ENCODE measurements at regions not wholly inside any gene's neighbourhood (a gene's known extent, or its start where the extent isn't known, plus 50 kb on each side); places are given as distances from the start of the nearest gene placed in this dataset.

- no peak for DNase-seq
Observed at GRCh38 chr21:25424634-25425033, 182.6 kb downstream of the MRPL39 start.

DNA sequence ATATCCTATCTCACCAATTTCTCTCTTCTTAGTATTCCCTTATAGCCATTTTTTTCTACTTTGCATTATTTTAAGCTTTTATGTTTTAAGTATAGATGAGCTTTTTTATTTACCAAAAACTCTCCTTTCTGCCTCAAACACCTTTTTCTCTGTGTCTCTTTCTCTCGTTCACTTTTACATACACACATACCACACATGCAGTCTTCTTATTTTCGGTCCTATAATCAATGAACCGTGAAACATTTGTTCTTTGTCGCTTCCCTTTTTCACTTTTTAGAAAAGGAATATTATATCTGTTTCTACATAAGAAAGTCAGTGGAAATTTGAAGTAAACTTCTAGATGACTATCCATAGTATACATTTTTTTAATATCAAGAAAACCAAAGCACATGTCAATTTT lies 183.2 kb downstream of the MRPL39 start:
- DNase-seq: no peak

- DNase-seq: no peak
Observed at GRCh38 chr21:25422610-25423608, 184.4 kb downstream of the MRPL39 start.

DNA sequence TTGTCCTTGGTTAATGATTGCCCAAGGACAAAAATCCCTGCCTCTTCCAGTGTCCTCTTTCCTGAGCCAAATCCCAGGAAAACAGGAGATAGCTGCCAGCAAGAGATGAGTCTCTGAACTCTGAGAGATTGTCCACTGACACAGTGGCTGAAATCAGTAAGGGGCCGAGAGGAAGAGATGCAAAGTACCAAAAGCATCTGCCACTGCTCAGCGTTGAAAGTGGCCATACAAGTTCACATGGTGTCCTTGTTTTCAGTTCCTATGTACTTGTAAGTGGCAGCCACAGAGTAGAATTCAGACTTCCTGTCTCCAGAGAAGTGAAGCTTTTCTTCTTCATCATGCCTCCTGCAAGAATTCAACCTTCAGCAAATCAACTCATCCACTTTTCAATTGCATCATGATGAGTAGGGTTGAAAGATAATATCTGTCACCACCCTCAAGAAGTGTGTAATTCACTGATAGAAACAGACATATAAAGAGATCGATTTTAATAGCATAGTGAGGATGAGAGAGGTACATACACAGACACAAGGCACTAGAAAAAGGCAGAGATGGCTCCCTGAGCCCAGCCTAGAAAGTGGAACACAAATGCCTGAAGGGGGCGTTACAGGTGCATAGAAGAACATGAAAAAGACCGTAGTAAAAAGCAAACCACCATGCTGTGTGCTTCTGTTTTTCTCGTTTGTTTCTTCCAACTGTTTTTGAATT lies 185.8 kb downstream of the MRPL39 start:
- no peak for DNase-seq

- DNase-seq: no peak
Observed at GRCh38 chr21:25420831-25421230, 186.4 kb downstream of the MRPL39 start.

DNA sequence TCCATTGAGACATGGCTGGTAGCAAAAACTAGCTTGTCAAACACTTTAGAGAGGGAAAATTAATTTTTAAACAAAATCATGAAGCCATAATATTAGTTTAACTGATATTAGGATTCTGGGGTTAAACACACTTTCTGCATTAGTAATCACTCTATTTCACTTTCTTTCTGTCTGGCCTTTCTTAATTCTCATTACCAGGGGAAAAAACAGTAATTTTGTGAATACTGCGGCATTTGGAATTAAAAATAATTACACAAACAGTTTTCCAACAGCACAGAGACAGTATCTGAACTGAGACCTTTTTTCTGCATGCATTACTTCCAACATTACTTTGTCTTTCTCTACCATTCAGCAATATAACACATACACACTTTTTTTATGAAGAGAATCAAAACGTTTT lies 190.6 kb downstream of the MRPL39 start:
- no peak for DNase-seq

DNA sequence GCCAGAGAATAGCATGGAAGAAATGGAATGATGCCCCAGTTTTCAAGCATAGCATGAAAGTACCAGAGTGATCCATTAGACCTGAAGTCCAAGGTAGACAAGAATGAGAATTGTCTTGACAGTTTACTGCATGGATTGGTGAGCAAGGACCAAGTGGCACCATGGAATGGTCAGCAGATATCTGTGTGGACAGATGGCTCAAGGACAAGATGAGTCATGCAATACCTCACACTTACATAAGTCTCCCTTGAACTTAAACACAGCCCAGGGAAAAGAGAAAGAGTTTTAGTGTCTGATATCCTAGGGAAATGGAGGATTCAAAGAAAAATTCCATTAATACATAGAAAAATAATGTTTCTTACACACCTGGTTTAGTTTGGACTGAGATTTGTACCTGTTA lies 195.2 kb downstream of the MRPL39 start:
- no peak for DNase-seq

DNA sequence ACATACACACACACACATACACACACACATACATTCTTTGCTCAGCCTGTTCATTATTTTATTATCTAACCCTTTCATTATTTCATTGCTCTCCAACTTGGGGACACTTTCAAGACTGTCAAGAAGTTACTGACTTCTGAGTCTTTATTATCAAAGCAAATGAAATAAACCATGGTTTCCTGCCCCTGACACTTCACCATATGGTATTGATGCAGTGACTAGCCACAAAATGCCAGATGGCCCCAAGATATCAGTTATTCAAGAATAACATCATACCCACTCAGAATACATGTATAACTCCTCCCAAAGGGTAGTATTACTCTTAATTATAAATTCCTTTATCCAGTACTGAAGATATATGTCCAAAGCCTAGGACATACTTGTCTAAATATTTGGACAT lies 197.3 kb downstream of the MRPL39 start:
- no peak for DNase-seq

GRCh38 chr21:25408666-25409065 lies 198.6 kb downstream of the MRPL39 start:
- no peak for DNase-seq

GRCh38 chr21:25406887-25407579 lies 200.2 kb downstream of the MRPL39 start:
- DNase-seq: no peak

- DNase-seq: no peak
Observed at GRCh38 chr21:25405984-25406383, 201.3 kb downstream of the MRPL39 start.

DNA sequence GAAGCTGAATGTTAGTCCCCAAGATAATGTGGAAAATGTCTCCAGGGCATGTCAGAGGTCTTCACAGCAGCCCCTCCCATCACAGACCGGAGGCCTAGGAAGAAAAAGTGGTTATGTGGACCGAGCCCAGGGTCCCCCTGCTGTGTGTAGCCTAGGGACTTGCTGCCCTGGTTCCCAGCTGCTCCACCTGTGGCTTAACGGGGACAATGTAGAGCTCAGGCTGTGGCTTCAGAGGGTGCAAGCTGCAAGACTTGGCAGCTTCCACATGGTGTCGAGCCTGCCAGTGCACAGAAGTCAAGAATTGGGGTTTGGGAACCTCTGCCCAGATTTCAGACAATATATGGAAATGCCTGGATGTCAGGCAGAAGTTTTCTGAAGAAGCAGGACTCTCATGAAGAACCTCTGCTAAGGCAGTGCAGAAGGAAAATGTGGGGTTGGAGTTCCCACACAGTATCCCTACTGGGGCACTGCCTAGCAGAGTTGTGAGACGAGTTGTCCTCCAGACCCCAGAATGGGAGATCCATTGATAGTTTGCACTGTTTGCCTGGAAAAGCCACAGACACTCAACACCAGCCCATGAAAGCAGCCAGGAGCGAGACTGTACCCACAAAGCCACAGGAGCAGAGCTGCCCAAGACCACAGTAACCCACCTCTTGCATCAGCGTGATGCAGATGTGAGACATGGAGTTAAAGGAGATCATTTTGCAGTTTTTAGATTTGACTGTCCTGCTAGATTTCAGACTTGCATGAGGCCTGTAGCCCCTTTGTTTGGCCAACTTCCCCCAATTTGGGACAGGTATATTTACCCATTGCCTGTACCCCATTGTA lies 204.9 kb downstream of the MRPL39 start:
- no peak for DNase-seq

- DNase-seq: no peak
Observed at GRCh38 chr21:25400427-25400826, 206.9 kb downstream of the MRPL39 start.

- DNase-seq: no peak
Observed at GRCh38 chr21:25398630-25399029, 208.7 kb downstream of the MRPL39 start.

- DNase-seq: no peak
Observed at GRCh38 chr21:25396135-25396711, 211.1 kb downstream of the MRPL39 start.

DNA sequence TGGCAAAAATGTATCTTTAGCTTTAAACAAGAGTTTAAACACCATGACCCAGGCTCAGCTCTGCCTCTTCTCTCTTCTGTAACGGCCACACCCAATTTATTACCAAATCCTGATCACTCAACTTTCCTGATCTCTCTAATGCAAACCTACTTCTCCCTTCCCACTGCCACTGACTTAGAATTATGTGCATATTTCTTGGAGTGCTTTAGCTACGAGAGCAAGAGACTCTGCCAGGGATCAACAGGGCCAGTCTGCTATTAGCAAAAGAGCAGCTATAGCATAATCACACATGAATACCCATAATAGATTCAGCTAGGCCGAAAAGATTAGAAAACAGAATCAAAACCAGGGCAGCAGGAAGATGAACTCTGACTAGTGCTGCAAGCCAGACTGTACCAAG lies 215.5 kb downstream of the MRPL39 start:
- no peak for DNase-seq

DNA sequence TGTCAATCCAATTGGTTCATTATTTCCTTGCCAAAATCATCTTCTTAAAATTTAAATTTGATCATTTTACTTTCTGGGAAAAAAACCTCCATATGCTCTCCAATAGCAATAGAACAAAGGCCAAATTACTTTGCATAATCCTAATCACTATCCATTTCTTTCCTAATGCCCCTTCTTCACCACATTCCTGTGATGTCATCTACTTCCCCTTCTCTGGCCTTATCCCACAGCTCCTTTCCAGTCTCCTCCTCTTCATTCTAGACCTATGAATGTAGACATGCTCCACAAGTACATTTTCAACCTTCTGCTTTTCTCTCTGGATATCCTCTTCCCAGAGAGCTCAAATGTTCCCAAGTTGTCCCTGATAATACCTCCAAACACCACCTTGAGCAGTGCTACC lies 216.6 kb downstream of the MRPL39 start:
- no peak for DNase-seq

DNA sequence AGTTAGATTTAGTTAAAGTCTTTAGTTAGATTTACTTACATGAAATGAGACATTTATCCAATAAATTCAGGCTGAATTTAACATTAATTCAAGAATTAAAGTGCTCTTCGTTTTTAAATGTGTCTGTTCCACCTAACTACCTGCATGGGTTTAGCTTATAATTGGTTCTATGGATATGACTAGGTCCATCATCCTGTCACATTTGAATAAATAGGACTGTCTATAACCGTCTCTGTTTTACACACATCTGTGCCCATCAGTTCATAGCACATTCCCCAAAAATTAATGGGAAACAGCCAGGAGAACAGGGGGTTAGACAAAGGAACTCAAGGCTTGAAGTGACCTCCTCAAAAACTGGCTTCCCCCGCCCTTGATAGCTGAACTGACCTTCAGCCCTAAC lies 219.6 kb downstream of the MRPL39 start:
- no peak for DNase-seq

DNA sequence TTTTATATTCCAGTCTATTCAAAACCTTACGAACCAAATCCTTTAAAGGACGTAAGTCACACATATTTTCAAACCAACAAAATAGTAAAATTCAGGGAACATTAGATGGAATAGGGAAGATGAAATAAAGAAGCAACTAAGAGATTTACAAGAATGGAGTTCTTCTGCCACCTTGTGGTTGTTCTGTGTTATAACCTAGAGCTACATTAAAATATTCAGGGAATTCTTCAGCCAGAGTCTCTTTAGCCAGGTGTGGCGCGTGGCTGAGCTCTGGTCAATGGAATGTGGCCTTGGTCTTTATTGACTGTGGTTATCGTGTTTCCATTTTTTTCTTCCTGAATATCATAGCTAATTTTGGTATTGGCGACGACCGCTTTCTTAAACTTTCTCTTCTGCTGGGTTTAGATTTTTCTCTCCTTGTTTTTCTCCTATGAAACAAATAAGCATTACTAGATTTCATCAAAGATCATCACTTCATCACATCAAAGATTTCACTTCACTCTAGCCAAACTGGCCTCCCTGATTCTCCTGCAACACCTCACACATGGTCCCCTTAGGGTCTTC lies 221.3 kb downstream of the MRPL39 start:
- DNase-seq: peak in 1 of 58 donors; percentile 39

DNA sequence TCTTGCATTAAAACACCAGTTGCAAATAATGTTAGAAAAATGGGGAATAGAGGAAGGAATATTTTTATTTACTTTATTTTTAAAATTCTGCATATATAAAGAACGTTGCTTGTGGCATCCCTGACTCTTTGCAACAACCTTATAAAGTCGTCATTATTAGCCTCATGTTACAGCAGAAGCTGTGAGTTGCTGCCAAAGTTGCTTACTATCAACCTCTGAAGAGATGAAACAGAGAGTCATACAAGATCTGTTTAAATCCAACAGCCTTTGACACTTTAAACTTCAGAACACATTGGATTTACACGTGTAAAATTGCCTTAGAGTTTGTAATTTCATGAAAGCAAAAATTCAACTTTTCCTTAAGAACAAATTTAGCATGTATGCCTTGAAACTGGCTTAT lies 221.9 kb downstream of the MRPL39 start:
- no peak for DNase-seq

Measured in anterior cingulate cortex (tissue), 58 donors.